ENCODE measurements at regions not wholly inside any gene's neighbourhood (a gene's known extent, or its start where the extent isn't known, plus 50 kb on each side); places are given as distances from the start of the nearest gene placed in this dataset.

GRCh38 chr2:146213674-146214073 lies 1631.2 kb upstream of the ACVR2A start:
- TF ChIP-seq EGR1 (IDR thresholded peaks at IDR 0.05; ENCODE audit: low read depth), result no peak
- no peak for TF ChIP-seq ZFX (IDR thresholded peaks at IDR 0.05)
- no peak for TF ChIP-seq YY1 (IDR thresholded peaks at IDR 0.05; ENCODE audit: extremely low read depth, insufficient replicate concordance, low read depth, low read length)
- TF ChIP-seq EZH2phosphoT487 (IDR thresholded peaks at IDR 0.05; ENCODE audit: borderline replicate concordance), result no peak
- no peak for TF ChIP-seq MAX (IDR thresholded peaks at IDR 0.05)
- no peak for TF ChIP-seq CTCF (IDR thresholded peaks at IDR 0.05 in 2 of 3, conservative IDR thresholded peaks at IDR 0.05 in 1 of 3; ENCODE audit: borderline replicate concordance in 1 of 3, insufficient read depth in 1 of 3, low read depth in 2 of 3, low read length in 2 of 3)
- no peak for TF ChIP-seq CBX3 (IDR thresholded peaks at IDR 0.05; ENCODE audit: low read depth)
- TF ChIP-seq SIN3A (IDR thresholded peaks at IDR 0.05; ENCODE audit: low read depth), result no peak
- no peak for TF ChIP-seq JUND (IDR thresholded peaks at IDR 0.05)
- no peak for TF ChIP-seq RAD21 (IDR thresholded peaks at IDR 0.05; ENCODE audit: low read depth)
- no peak for TF ChIP-seq SP1 (IDR thresholded peaks at IDR 0.05; ENCODE audit: low read depth)
- no peak for TF ChIP-seq CEBPB (IDR thresholded peaks at IDR 0.05; ENCODE audit: low read depth)
- no peak for TF ChIP-seq FOSL1 (IDR thresholded peaks at IDR 0.05; ENCODE audit: low read depth)
- TF ChIP-seq REST (IDR thresholded peaks at IDR 0.05; ENCODE audit: low read depth), result no peak
- TF ChIP-seq TCF7L2 (IDR thresholded peaks at IDR 0.05; ENCODE audit: borderline replicate concordance, extremely low read depth, insufficient read depth, insufficient read length), result no peak
- no peak for TF ChIP-seq SRF (IDR thresholded peaks at IDR 0.05; ENCODE audit: low read depth)
- no peak for TF ChIP-seq ATF3 (IDR thresholded peaks at IDR 0.05)
- no peak for TF ChIP-seq ELF1 (IDR thresholded peaks at IDR 0.05; ENCODE audit: borderline replicate concordance, low read depth)
- no peak for TF ChIP-seq ZNF274 (IDR thresholded peaks at IDR 0.05; ENCODE audit: low read depth, low read length)
- no peak for TF ChIP-seq ZBTB33 (IDR thresholded peaks at IDR 0.05; ENCODE audit: extremely low read depth, insufficient replicate concordance, low read length)
- Histone ChIP-seq H3K9ac (ENCODE audit: low read length) (no peak overlapping the region), H3K4me3 (replicated peaks in 1 of 2; ENCODE audit: low read depth in 1 of 2, low read length in 2 of 2) (no peak overlapping the region), H3K9me2 (ENCODE audit: insufficient read depth) (no peaks in the 10 kb centered on the region), H3K27ac (ENCODE audit: low read depth, low read length) (no peak overlapping the region), H3K36me3 (ENCODE audit: control insufficient read depth in 1 of 2, insufficient read depth in 2 of 2, low read length in 2 of 2) (no peaks in the 10 kb centered on the region), H2AFZ (ENCODE audit: low read depth, low read length, poor library complexity, severe bottlenecking) (no peak overlapping the region), H3K79me2 (ENCODE audit: insufficient read depth, low read length) (no peaks in the 10 kb centered on the region), H4K20me1 (ENCODE audit: insufficient read depth) (no peaks in the 10 kb centered on the region), H3K9me3 (ENCODE audit: control insufficient read depth in 1 of 2, insufficient read depth in 1 of 2, low read depth in 1 of 2, low read length in 2 of 2) (no peaks in the 10 kb centered on the region), H3K27me3 (ENCODE audit: insufficient read depth, low read length) (no peaks in the 10 kb centered on the region), H3K4me2 (ENCODE audit: low read length) (no peak overlapping the region), H3K4me1 (ENCODE audit: control insufficient read depth in 1 of 2, insufficient read depth in 2 of 2, low read length in 2 of 2) (no peaks in the 10 kb centered on the region)
- ChIA-PET RAD21 (ENCODE audit: low non-redundant PET in 1 of 2, low total read pairs in 2 of 2, uncharacterized antibody in 2 of 2, unreplicated experiment in 2 of 2) (no interaction called here), CTCF (no interaction called here), POLR2A (no interaction called here)
- intact Hi-C loops (cut with micrococcal nuclease), result no loop called here
- DNase-seq (ENCODE audit: low read depth, low spot score) (no peak), ATAC-seq (no peak)
- no TSS peak for BruUV-seq (replicated peaks)
